EL (cell line): ENCODE measurements at regions not wholly inside any gene's neighbourhood (a gene's known extent, or its start where the extent isn't known, plus 50 kb on each side); places are given as distances from the start of the nearest gene placed in this dataset.
"Not testable (repeated sequence)": the region's sequence is repeated elsewhere in the genome, so short reads cannot be mapped to it uniquely, and the experiment has no call there.

Experiments used
- DNase-seq: peaks from one replicate; pipeline ENCODE4 v3.0.0-alpha.2; 2016

DNA sequence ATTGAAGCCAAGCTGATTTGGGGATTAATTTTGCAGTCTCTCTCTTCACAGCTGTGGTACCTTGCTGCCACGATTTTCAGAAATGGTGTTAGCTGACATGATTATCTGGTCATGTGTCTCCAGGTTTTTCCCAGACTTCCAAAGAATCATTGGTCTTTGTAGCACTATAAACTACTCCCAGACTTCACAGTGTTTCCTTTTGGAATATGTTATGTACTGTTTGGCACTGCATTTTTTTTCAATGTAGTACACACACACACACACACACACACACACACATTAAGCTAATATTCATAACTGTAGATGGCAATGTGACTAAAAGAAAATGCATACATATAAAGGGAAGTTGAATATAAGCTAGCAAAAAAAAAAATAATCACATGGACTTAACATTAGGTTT lies 856.6 kb upstream of the SPRY2 start:
- DNase-seq = no peak

DNA sequence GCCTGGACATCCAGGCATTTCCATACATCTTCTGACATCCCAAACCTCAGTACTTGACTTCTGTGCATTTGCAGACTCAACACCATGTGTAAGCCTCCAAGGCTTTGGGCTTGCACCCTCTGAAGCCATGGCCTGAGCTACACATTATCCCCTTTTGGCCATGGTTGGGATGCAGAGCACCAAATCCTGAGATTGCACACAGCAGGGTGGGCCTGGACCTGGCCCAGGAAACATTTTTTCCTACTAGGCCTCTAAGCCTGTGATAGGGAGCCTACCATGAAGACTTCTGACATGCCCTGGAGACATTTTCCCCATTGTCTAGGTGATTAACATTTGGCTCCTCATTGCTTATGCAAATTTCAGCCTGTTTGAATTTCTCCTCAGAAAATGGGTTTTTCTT lies 853.4 kb upstream of the SPRY2 start:
- DNase-seq = no peak

DNA sequence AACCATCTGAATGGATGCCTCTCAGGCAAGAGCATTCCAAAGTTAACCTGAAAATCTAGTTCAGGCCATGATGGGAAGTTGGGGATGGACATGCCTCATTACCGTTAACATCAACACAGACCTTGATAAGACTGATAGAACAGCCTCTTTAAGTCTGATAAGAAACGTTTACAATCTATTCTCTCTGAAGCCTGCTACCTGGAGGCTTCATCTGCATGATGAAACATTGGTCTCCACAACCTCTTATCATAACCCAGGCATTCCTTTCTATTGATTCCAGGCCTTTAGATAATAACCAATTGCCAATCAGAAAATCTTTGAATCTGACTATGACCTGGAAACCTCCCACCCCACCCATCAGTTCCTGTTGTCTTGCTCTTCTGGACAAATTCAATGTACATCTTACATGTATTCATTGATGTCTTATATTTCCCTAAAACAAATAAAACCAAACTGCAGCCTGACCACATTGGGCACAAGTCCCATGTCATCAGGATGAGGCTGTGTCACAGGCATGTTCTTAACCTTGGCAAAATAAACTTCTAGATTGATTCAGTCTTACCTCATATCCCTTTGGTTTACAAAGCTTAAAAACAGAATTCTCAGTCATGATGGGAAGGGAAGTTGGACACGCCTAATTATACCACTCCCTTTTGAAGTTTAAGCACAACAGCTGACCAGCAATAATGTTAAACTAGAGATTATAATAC lies 843.8 kb upstream of the SPRY2 start:
- DNase-seq = no peak

DNA sequence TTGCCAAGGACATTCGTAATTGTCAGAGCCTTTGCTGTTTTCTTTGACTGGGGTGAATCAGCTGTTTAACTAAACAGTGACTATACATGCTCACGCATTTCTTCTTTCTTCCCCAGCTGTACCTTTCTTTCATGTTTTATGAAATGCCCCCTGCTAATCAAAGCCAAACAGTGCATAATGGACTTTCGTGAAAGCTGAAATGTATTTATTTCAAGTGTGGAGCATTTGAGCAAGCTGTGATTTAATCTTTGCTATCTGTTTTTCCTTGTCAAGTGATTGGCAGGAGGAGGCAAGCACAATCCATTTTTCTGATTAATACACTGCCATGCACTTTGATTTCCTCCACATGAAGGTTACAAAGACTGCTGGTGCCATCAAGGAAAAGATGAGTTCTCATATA lies 831.7 kb upstream of the SPRY2 start:
- DNase-seq = no peak

DNA sequence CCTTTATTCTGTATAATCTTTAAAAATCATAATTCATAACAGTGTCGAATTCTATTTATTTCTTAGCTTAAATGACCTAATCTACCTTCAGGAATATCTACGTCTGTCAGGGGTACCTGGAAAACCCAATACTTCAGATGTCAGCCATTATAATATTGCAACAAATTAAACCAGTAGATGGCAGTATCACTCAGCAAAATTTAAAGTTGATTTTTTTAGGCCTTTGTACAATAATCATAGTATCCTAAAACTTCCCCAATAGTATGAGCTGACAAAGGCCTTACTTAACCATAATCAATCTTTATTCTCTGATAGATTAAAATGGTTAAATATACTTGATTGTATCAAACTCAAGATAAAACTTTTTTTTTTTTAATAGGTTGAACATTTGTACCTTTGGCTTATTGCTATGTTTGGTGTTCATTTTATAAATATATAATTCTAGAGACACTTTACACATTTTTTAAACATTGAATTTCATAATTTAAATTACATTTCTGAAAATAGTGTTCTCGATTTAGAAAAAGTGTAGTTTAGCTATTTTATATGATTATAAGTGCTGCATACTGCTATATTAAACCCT lies 830.2 kb upstream of the SPRY2 start:
- DNase-seq = peak; percentile 8

DNA sequence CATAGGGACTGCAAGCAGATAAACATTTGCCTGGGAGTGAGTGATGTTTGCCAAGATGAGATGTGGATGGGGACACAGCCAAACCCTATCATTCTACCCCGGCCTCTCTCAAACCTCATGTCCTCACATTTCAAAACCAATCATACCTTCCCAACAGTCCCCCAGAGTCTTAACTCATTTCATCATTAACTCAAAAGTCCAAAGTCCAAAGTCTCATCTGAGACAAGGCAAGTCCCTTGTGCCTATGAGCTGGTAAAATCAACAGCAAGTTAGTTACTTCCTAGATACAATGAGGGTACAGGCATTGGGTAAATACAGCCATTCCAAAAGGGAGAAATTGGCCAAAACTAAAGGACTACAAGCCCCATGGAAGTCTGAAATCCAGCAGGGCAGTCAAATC lies 822.9 kb upstream of the SPRY2 start:
- not testable (repeated sequence) for DNase-seq

DNA sequence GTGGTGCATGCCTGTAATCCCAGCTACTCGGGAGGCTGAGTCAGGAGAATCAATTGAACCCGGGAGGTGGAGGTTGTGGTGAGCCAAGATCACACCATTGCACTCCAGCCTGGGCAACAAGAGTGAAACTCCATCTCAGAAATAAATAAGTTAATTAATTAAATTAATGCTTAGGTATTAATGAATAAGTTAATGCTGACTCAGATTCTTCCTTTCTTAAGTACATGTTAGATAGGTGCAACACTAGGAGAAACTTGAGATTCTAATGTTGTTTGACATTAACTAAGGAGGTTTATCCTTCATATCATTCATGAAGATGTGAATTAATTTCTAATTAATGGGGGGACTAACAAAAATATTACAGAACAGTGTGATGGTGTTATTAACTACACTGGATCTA lies 812.6 kb upstream of the SPRY2 start:
- no peak for DNase-seq

- no peak for DNase-seq
Measured at GRCh38 chr13:81148822-81149221, 807.9 kb upstream of the SPRY2 start.

GRCh38 chr13:81146576-81146975 lies 805.6 kb upstream of the SPRY2 start:
- DNase-seq = not testable (repeated sequence)

- no peak for DNase-seq
Measured at GRCh38 chr13:81142306-81142999, 801.5 kb upstream of the SPRY2 start.

DNA sequence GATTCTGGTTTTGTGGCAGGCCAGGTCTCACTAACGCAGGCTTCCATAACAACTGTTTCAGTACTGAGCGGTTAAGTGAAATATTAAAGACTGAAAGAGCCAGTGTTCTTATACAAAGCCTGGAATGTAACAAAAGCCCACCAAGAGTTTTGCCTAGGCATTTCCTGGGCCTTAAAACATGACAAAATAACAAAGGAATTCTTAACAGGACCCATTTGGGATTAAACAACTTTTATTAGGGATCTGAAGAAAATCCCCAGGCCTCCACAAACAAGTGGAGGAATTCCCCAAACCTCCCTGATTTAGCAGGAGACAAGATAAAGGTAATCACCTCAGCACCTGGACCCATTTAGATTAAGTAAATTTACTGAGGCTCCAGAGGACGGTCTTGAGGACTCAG lies 799.7 kb upstream of the SPRY2 start:
- DNase-seq = no peak

- DNase-seq = no peak
Measured at GRCh38 chr13:81139987-81140386, 799.1 kb upstream of the SPRY2 start.

DNA sequence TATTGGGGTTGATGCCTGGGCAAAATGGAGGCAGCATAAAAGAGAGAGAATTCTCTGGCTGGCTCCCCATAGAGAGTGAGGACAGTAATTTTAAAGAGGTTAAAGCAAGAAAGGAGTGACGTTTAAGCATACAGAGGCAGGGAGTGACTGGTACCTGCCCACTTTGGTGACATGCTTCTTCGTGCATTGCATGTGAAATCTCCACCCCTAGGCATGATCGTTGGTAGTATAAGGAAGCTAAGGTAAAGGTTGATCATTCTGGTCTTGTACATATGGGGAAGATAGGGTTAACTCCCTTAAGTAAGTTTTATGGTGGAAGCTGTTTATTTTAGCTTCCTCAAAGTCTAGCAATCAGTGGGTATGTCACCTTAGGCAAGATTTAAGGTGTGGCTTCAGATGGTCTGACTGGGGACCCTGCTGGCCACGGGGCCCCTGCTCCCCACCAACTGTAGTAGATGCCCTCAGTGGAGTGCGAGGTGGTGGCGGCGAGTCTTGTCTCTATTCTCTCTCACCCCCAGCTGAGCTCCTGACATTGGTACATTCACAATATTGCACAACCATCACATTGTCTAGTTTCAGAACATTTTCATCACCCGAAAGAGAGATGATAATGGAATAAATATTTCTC lies 797.5 kb upstream of the SPRY2 start:
- DNase-seq = no peak

DNA sequence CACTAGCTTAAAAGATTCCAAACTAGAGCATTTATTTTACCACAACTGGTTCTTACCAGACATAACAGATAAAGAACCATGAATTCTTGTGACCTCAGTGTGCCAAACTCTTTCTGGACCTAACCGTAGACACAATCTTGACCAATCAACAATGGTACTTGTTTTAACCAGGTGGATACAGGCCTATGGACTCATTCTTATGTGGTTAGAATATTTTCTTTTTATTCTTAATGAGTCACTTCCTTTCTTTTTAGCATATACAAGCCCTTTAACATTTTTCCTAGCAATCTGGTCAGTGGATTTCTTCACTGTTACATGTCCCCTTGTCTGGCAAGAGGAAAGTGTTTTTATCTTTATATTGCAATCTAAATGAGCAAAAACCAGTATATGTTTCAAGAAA lies 792.1 kb upstream of the SPRY2 start:
- no peak for DNase-seq

DNA sequence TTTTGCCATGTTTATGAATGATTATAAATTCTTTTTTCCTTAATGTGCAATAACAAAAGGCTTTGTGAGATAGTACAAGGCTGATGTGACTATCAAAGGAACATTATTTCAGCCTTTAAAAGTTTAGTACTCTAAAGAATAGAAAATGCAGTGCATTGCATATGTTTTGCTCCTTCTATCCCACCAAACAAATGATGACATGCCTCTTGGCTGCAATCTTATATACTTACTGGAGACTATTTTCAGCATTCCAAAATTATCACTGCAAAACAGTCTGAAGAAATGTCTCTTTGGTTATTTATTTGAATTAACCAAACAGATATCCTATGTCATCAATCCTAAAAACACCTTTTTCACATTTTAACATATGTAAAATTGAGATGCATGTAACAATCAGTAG lies 776.5 kb upstream of the SPRY2 start:
- DNase-seq = no peak

DNA sequence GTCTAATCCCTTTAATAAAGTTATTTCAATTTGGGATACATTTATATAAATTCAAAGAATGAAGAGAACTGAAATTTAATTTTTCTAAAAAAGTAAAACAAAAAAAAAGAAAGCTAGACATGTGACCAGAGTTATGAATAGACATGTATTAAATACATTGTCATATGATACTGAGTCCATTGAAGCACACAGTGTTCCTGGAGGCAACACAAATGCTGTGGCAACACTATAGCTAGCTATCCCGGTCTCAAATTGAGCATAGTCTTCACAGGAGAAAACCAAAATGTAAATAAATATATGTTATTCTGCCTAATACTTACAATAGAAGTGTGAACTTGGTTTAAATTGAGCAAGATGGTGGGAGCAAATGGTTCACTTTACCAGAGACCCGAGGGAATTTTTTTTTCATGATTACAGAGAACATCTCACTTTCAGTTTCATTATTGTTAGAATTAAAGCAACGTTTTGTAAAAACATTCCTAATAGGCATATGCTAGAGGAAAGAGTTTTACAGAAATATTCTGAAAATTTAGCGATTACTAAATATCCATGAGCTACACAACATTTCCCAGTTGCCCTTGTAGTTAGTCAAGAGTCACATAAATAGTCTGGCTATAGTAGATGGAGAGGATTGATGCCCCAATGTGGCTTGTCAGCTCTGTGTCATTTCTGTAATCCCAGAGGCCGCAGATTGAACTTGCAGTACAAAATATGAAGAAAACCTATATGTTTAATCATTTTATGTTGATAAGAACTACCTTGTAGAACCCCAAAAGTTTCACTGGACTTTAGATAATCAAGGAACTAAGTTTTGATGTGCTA lies 775.7 kb upstream of the SPRY2 start:
- no peak for DNase-seq

- DNase-seq = no peak
Measured at GRCh38 chr13:81109026-81109425, 768.1 kb upstream of the SPRY2 start.

GRCh38 chr13:81106348-81106747 lies 765.4 kb upstream of the SPRY2 start:
- DNase-seq = no peak

- DNase-seq = no peak
Measured at GRCh38 chr13:81104035-81104715, 763.2 kb upstream of the SPRY2 start.

GRCh38 chr13:81102066-81102465 lies 761.1 kb upstream of the SPRY2 start:
- DNase-seq = not testable (repeated sequence)

DNA sequence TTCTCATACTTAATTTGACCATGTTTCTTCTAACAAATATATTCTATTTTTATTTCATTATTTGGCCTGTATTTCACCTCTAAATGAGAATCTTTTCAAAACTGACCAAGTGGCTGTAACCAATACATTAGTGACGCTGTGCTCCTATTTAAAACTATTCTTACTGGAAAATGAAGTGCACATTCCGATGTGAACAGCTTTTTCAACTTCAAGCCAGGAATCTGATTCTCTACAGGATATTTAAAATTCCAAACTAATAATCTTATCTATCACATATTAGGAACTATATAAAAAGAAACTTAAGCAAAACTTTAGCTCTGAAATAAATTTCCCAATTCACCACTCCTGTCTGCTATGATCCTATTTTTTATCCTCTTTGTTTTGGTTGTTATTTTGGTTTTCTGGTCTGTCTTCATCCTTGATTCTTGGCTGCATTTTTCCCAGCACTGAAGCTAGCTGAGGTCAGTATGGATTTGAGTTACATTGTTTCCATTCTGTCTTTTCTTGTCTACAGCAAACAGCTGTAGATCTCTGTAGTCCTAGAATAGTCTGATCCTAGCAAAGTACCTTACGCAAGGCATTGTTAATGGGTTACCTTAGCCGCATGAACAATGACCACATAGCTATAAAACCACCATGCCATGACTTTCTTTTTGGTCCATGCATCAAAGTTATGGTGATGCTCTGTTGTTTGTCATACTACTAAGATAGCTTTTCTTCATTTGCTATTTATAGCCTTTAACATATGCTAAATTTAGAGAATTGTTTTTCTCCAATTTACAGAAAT lies 748.6 kb upstream of the SPRY2 start:
- no peak for DNase-seq
